Transverse colon (tissue), 4 donors: ENCODE measurements at regions not wholly inside any gene's neighbourhood (a gene's known extent, or its start where the extent isn't known, plus 50 kb on each side); places are given as distances from the start of the nearest gene placed in this dataset.

Source experiments
- DNase-seq: peaks from one replicate; pipeline ENCODE4 v3.0.0-alpha.2; 2019
- H3K27ac ChIP-seq, 4 donors: fragments of 200-600 bp; sonication (generic); 2 replicates each; pipeline ENCODE4 v1.5.1; 2016 to 2018; ENCODE audit warnings: inconsistent platforms in 4 of 4
- H3K27me3 ChIP-seq: fragments of 200-600 bp; sonication (generic); 2 replicates; pipeline ENCODE4 v1.5.1; 2017; ENCODE audit warnings: inconsistent platforms
- H3K36me3 ChIP-seq, 4 donors: fragments of 200-600 bp; sonication (generic); 2 replicates each; pipeline ENCODE4 v1.5.1; 2017 to 2019; ENCODE audit warnings: inconsistent platforms in 4 of 4
- H3K4me1 ChIP-seq, 4 donors: fragments of 200-600 bp; sonication (generic); 2 replicates each; pipeline ENCODE4 v1.5.1; 2017 to 2020; ENCODE audit warnings: inconsistent platforms in 4 of 4
- H3K4me3 ChIP-seq, 4 donors: fragments of 200-600 bp; sonication (generic); 1 replicate in 1 of 4; 2 replicates in 3 of 4; pipeline versions ENCODE4 v1.5.1 to v1.6.1; 2017 to 2019; ENCODE audit warnings: inconsistent platforms in 4 of 4
- H3K9me3 ChIP-seq, 2 donors: fragments of 200-600 bp; sonication (generic); 2 replicates each; pipeline ENCODE4 v1.5.1; 2017 to 2019; ENCODE audit warnings: inconsistent platforms in 2 of 2
- EP300 ChIP-seq: sonication (generic); formaldehyde crosslinking; IDR thresholded peaks from one replicate; pipeline ENCODE4 v1.6.1; 2017; ENCODE audit warnings: antibody characterized with exemption, low read depth
- POLR2A ChIP-seq: fragments of 450-650 bp; IDR thresholded peaks from one replicate; pipeline ENCODE4 v1.6.1; 2016; ENCODE audit warnings: antibody characterized with exemption, mild to moderate bottlenecking, moderate library complexity
- POLR2AphosphoS5 ChIP-seq, 3 donors: sonication (generic); formaldehyde crosslinking; IDR thresholded peaks; one replicate each; pipeline ENCODE4 v1.6.1; 2016; ENCODE audit warnings: antibody characterized with exemption in 3 of 3
- WGBS, 2 donors: methylation state at CpG; one replicate each; pipeline ENCODE4 v1.1.5; 2018; ENCODE audit warnings: low coverage in 1 of 2; 5-methylcytosine and 5-hydroxymethylcytosine counted together
- in situ Hi-C, 4 donors: fragments of 200-750 bp; cut with MboI; loops; one replicate each; pipeline versions ENCODE4 v1.15.0 to v1.15.1; 2017; ENCODE audit warnings: low sequenced_read_pairs in 3 of 4, low pct_ligation_motif_present in 1 of 4, low pct_unique_long_range_greater_than_20kb in 1 of 4
- intact Hi-C: fragments of 100-400 bp; cut with DNase I; formaldehyde crosslinking; loops from one replicate; pipeline ENCODE4 v1.15.1; 2023; ENCODE audit warnings: low total_unique reads
- TF ChIP-seq, protein P1 (sequence below), 5 experiments: fragments of 200-600 bp in 3 of 5; fragments of 450-650 bp in 2 of 5; sonication (generic) in 3 of 5; IDR thresholded peaks; 1 replicate in 2 of 5; 2 replicates in 3 of 5; pipeline ENCODE4 v1.5.1; 2016 to 2017; ENCODE audit warnings: antibody characterized with exemption in 5 of 5, inconsistent platforms in 3 of 5, mild to moderate bottlenecking in 2 of 5, moderate library complexity in 1 of 5

DNA sequence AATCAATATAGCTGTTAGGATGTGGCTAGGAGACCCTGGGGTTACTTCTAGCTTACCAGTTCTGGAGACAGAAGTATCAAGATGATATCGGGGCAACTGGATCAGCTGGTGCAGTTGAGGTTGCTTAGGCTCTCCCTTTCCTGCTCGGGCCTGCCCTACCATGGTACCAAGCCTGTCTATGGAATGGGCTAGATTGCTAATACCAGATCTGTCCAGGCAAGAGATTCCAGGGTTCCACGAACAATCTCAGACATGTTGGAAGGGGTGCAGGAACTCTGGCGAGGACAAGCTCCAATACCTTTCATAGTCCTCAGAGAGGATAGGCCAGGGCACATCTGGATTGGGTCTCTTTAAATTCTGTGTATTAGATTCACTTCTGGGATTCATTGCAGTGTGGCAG lies 53.8 kb downstream of the ADM start:
- WGBS, 2 donors: 92 to 100% methylated on average over 1 to 4 of the region's 4 CpGs
- no peaks in the 10 kb centered on the region for H3K9me3 ChIP-seq
- H3K4me3 ChIP-seq: no peak overlapping the region
- H3K4me1 ChIP-seq: no peaks in the 10 kb centered on the region
- in situ Hi-C loops (loop anchor here in 1 of 4 donors (25.0 kb wide), 1 partner anchor 146 kb away; no protein-coding TSS in a partner anchor), intact Hi-C loops (no loop called here)
- TF ChIP-seq POLR2A (no peak), EP300 (no peak), POLR2AphosphoS5 (IDR thresholded peaks at IDR 0.05) (no peak)
- TF ChIP-seq, protein P1, sequence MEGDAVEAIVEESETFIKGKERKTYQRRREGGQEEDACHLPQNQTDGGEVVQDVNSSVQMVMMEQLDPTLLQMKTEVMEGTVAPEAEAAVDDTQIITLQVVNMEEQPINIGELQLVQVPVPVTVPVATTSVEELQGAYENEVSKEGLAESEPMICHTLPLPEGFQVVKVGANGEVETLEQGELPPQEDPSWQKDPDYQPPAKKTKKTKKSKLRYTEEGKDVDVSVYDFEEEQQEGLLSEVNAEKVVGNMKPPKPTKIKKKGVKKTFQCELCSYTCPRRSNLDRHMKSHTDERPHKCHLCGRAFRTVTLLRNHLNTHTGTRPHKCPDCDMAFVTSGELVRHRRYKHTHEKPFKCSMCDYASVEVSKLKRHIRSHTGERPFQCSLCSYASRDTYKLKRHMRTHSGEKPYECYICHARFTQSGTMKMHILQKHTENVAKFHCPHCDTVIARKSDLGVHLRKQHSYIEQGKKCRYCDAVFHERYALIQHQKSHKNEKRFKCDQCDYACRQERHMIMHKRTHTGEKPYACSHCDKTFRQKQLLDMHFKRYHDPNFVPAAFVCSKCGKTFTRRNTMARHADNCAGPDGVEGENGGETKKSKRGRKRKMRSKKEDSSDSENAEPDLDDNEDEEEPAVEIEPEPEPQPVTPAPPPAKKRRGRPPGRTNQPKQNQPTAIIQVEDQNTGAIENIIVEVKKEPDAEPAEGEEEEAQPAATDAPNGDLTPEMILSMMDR (IDR thresholded peaks at IDR 0.05): no peak
- DNase-seq: no peak
- no peaks in the 10 kb centered on the region for H3K36me3 ChIP-seq
- H3K27ac ChIP-seq: no peak overlapping the region
- H3K27me3 ChIP-seq: no peaks in the 10 kb centered on the region

DNA sequence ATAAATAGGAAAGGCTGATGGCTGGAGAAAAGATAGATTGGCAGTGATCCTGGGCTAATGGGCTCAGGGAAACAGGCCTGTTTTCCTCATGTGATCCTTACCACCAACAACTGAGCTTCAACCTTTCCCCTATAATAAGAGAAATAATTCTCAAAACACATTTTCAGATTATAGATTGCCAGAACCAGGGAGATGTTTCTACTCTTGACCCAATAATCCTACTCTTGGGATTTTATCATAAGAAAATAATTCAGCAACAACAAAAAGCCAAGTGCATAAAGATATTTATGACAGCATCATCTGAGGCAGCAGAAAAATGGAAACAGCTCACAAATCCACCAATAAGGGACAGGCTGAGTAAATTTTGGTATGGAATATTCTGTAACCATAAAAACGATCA lies 54.3 kb downstream of the ADM start:
- intact Hi-C loops: no loop called here
- TF ChIP-seq, protein P1 (IDR thresholded peaks at IDR 0.05): no peak
- no peak for TF ChIP-seq POLR2AphosphoS5 (IDR thresholded peaks at IDR 0.05)
- TF ChIP-seq POLR2A: no peak
- Histone ChIP-seq H3K4me1 (no peaks in the 10 kb centered on the region), H3K4me3 (no peak overlapping the region), H3K27ac (no peak overlapping the region), H3K36me3 (no peaks in the 10 kb centered on the region), H3K9me3 (no peaks in the 10 kb centered on the region), H3K27me3 (no peaks in the 10 kb centered on the region)
- DNase-seq: no peak
- in situ Hi-C loops: loop anchor here in 1 of 4 donors (25.0 kb wide), 1 partner anchor 147 kb away; no protein-coding TSS in a partner anchor
- 80 to 93% methylated on average over 1 of the region's 1 CpG for WGBS, 2 donors

DNA sequence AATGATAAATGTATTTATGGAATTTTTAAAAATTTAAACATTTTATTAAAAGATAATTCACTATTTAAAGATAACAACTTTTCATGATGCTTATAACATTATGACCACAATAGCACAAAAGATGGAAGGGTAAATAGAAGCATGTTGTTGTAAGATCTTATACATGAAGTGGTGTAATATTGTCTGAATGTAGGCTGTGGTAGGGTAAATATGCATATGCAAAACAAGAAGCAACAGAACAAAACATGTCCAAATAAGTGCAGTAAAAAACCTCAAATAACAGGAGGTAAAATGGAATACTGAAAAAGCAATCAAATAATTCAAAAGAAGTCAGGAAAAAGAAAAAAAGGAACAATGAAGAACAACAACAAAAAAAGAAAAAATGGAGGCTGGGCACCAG lies 56.0 kb downstream of the ADM start:
- in situ Hi-C loops: loop anchor here in 1 of 4 donors (25.0 kb wide), 1 partner anchor 149 kb away; no protein-coding TSS in a partner anchor
- Histone ChIP-seq H3K9me3 (no peaks in the 10 kb centered on the region), H3K4me1 (peaks cover 0 to under 1% (median 0%) of the 10 kb centered on the region in 4 donors), H3K4me3 (no peak overlapping the region), H3K36me3 (no peaks in the 10 kb centered on the region), H3K27me3 (no peaks in the 10 kb centered on the region), H3K27ac (no peak overlapping the region)
- DNase-seq: no peak
- intact Hi-C loops: no loop called here
- TF ChIP-seq POLR2A (no peak), EP300 (no peak), POLR2AphosphoS5 (IDR thresholded peaks at IDR 0.05) (no peak)
- TF ChIP-seq, protein P1 (IDR thresholded peaks at IDR 0.05): no peak

DNA sequence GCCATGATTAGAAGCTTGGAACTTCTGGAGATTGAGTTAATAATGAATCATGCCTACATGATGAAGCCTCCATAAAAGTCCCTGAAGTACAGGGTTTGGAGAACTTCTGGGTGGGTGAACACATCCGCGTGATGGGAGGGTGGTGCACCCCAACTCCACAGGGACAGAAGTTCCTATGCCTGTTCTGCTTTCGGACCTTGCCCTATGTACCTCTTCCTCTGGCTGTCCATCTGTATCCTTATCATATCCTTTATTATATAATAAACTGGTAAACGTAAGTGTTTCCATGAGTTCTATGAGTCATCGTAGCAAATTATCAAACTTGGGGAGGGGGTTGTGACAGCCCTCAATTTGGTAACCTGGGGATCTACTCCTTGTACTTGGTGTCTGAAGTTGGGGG lies 60.2 kb downstream of the ADM start:
- Histone ChIP-seq H3K27ac (no peak overlapping the region), H3K27me3 (no peaks in the 10 kb centered on the region), H3K4me1 (peaks cover 0 to 14% (median 5%) of the 10 kb centered on the region in 4 donors), H3K9me3 (no peaks in the 10 kb centered on the region), H3K4me3 (no peak overlapping the region), H3K36me3 (no peaks in the 10 kb centered on the region)
- no peak for DNase-seq
- in situ Hi-C loops: loop anchor here in 1 of 4 donors (25.0 kb wide), 1 partner anchor 153 kb away; no protein-coding TSS in a partner anchor
- intact Hi-C loops: no loop called here
- TF ChIP-seq POLR2A (no peak), POLR2AphosphoS5 (IDR thresholded peaks at IDR 0.05) (no peak), EP300 (no peak)
- TF ChIP-seq, protein P1 (IDR thresholded peaks at IDR 0.05): no peak
- 64% methylated on average over 5 of the region's 5 CpGs; no CpG with 5 or more reads in 1 of the 2 donors for WGBS, 2 donors
